Right lobe of liver (tissue), 4 donors: ENCODE measurements at regions not wholly inside any gene's neighbourhood (a gene's known extent, or its start where the extent isn't known, plus 50 kb on each side); places are given as distances from the start of the nearest gene placed in this dataset.

Experiments
- CTCF ChIP-seq, 4 donors: fragments of 200-600 bp in 3 of 4; fragments of 450-650 bp in 1 of 4; IDR thresholded peaks; one replicate each; pipeline versions ENCODE4 v1.5.1 to v1.8.0; 2016 to 2022; ENCODE audit warnings: antibody characterized with exemption in 4 of 4, mild to moderate bottlenecking in 2 of 4
- POLR2A ChIP-seq: fragments of 450-650 bp; IDR thresholded peaks from one replicate; pipeline ENCODE4 v1.6.1; 2017; ENCODE audit warnings: antibody characterized with exemption, mild to moderate bottlenecking
- donor health status: DM: no; HTN: no; CAD: no.
- donor health status: DM: no; HTN: no; CAD: no.
- donor health status: DM: no; HTN: yes; CAD: no.

DNA sequence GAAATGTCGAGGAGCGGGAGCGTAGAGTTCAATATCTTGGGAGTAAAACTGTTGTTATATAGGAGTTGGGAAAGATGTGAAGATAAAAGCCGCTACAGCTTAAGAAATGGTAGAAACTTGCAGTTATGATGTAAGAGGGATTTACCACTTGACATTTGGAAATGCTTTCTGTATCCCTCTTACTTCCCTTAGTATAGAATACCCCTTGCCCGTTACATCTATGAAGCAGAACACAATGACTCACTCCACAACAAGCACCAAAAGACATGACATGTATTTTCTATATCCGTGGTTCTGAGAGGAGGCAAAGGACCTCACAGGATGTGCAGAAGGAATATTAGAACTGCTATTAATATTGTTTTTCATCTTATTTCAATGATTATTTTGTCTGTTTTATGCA, 254.2 kb upstream of the NR2F2 start:
- no peak for TF ChIP-seq POLR2A
- no peak for TF ChIP-seq CTCF (IDR thresholded peaks at IDR 0.05)
